ENCODE measurements at regions not wholly inside any gene's neighbourhood (a gene's known extent, or its start where the extent isn't known, plus 50 kb on each side); places are given as distances from the start of the nearest gene placed in this dataset.

- no peak overlapping the region for H3K4me2 ChIP-seq (replicated peaks; ENCODE audit: low read depth, low read length, poor library complexity, severe bottlenecking)
- ChIA-PET POLR2A (no interaction called here), CTCF (no interaction called here)
- no peak overlapping the region for H2AFZ ChIP-seq (ENCODE audit: insufficient read depth, low read depth, low read length, poor library complexity, severe bottlenecking)
- H4K20me1 ChIP-seq (ENCODE audit: control insufficient read depth, insufficient read depth, low read length, poor library complexity, severe bottlenecking) = no peaks in the 10 kb centered on the region
- no peak overlapping the region for H3K9ac ChIP-seq (ENCODE audit: low read length)
- DNase-seq (no peak), ATAC-seq (ENCODE audit: low read depth) (no peak)
- no peaks in the 10 kb centered on the region for H3K27me3 Mint-ChIP-seq
- no peaks in the 10 kb centered on the region for H3K4me1 ChIP-seq (ENCODE audit: control insufficient read depth in 2 of 2, insufficient read depth in 2 of 2, low read length in 2 of 2)
- H3K4me1 Mint-ChIP-seq = peaks cover 2% of the 10 kb centered on the region
- H3K4me3 ChIP-seq (ENCODE audit: control extremely low read depth in 1 of 5, extremely low read depth in 1 of 5, insufficient read depth in 1 of 5, low read depth in 2 of 5, low read length in 4 of 5) = no peak overlapping the region
- WGBS (ENCODE audit: insufficient coverage) = no CpG with 5 or more reads among the region's 1 CpG
- H3K9me3 ChIP-seq (ENCODE audit: control extremely low read depth in 1 of 3, control insufficient read depth in 2 of 3, insufficient read depth in 1 of 3, low read length in 2 of 3) = no peaks in the 10 kb centered on the region
- H3K79me2 ChIP-seq (ENCODE audit: control insufficient read depth, insufficient read depth, low read length) = no peaks in the 10 kb centered on the region
- H3K4me3 Mint-ChIP-seq = no peak overlapping the region
- intact Hi-C loops (cut with micrococcal nuclease) = no loop called here
- no peaks in the 10 kb centered on the region for H3K9me3 Mint-ChIP-seq (ENCODE audit: insufficient read depth)
- H3K27ac Mint-ChIP-seq = no peak overlapping the region
- no peaks in the 10 kb centered on the region for H3K27me3 ChIP-seq (replicated peaks in 1 of 4; ENCODE audit: control extremely low read depth in 1 of 4, control insufficient read depth in 3 of 4, insufficient read depth in 4 of 4, low read length in 3 of 4)
- H3K36me3 ChIP-seq (replicated peaks in 1 of 2; ENCODE audit: control extremely low read depth in 1 of 2, control insufficient read depth in 1 of 2, extremely low read depth in 1 of 2, insufficient read depth in 2 of 2, low read length in 1 of 2) = no peaks in the 10 kb centered on the region
- H3K27ac ChIP-seq (ENCODE audit: low read length in 2 of 2) = no peak overlapping the region
- TF ChIP-seq CTCF (IDR thresholded peaks at IDR 0.05) (no peak), EZH2 (IDR thresholded peaks at IDR 0.05; ENCODE audit: borderline replicate concordance, insufficient read depth, low read depth, low read length, poor library complexity, severe bottlenecking) (no peak)
These were observed 438.6 kb downstream of the OMA1 start for GRCh38 chr1:58107943-58108342.

- TF ChIP-seq CTCF (IDR thresholded peaks at IDR 0.05) = no peak
- no peak for TF ChIP-seq EZH2 (IDR thresholded peaks at IDR 0.05; ENCODE audit: borderline replicate concordance, insufficient read depth, low read depth, low read length, poor library complexity, severe bottlenecking)
- Histone ChIP-seq H3K36me3 (replicated peaks in 1 of 2; ENCODE audit: control extremely low read depth in 1 of 2, control insufficient read depth in 1 of 2, extremely low read depth in 1 of 2, insufficient read depth in 2 of 2, low read length in 1 of 2) (no peaks in the 10 kb centered on the region), H3K79me2 (ENCODE audit: control insufficient read depth, insufficient read depth, low read length) (no peaks in the 10 kb centered on the region), H3K4me2 (replicated peaks; ENCODE audit: low read depth, low read length, poor library complexity, severe bottlenecking) (no peak overlapping the region), H3K9me3 (ENCODE audit: control extremely low read depth in 1 of 3, control insufficient read depth in 2 of 3, insufficient read depth in 1 of 3, low read length in 2 of 3) (no peaks in the 10 kb centered on the region), H4K20me1 (ENCODE audit: control insufficient read depth, insufficient read depth, low read length, poor library complexity, severe bottlenecking) (no peaks in the 10 kb centered on the region), H3K27me3 (replicated peaks in 1 of 4; ENCODE audit: control extremely low read depth in 1 of 4, control insufficient read depth in 3 of 4, insufficient read depth in 4 of 4, low read length in 3 of 4) (no peaks in the 10 kb centered on the region), H3K27ac (ENCODE audit: low read length in 2 of 2) (no peak overlapping the region), H3K9ac (ENCODE audit: low read length) (no peak overlapping the region), H3K4me3 (ENCODE audit: control extremely low read depth in 1 of 5, extremely low read depth in 1 of 5, insufficient read depth in 1 of 5, low read depth in 2 of 5, low read length in 4 of 5) (no peak overlapping the region), H3K4me1 (ENCODE audit: control insufficient read depth in 2 of 2, insufficient read depth in 2 of 2, low read length in 2 of 2) (no peaks in the 10 kb centered on the region), H2AFZ (ENCODE audit: insufficient read depth, low read depth, low read length, poor library complexity, severe bottlenecking) (no peak overlapping the region)
- POLR2A ChIA-PET = no interaction called here
- CTCF ChIA-PET = no interaction called here
- H3K9me3 Mint-ChIP-seq (ENCODE audit: insufficient read depth) = no peaks in the 10 kb centered on the region
- H3K27ac Mint-ChIP-seq = no peak overlapping the region
- H3K27me3 Mint-ChIP-seq = no peaks in the 10 kb centered on the region
- intact Hi-C loops (cut with micrococcal nuclease) = no loop called here
- no peak for DNase-seq
- H3K4me1 Mint-ChIP-seq = peaks cover 2% of the 10 kb centered on the region
- WGBS (ENCODE audit: insufficient coverage) = 7% methylated on average over 3 of the region's 4 CpGs
- no peak for ATAC-seq (ENCODE audit: low read depth)
- H3K4me3 Mint-ChIP-seq = no peak overlapping the region
These were observed 441.6 kb downstream of the OMA1 start for GRCh38 chr1:58104960-58105359.
